Activated CD4-positive, CD25-positive, alpha-beta regulatory T cell treated with anti-CD3 and anti-CD28 coated beads, Interleukin-2, amount 50 U/mL, for 16 hours (primary cell): ENCODE measurements at regions not wholly inside any gene's neighbourhood (a gene's known extent, or its start where the extent isn't known, plus 50 kb on each side); places are given as distances from the start of the nearest gene placed in this dataset.
"Not testable (repeated sequence)": the region's sequence is repeated elsewhere in the genome, so short reads cannot be mapped to it uniquely, and the experiment has no call there.

Experiments
- DNase-seq: peaks from one replicate; pipeline ENCODE4 v3.0.0-alpha.2; 2020; ENCODE audit warnings: low read depth, low spot score

DNA sequence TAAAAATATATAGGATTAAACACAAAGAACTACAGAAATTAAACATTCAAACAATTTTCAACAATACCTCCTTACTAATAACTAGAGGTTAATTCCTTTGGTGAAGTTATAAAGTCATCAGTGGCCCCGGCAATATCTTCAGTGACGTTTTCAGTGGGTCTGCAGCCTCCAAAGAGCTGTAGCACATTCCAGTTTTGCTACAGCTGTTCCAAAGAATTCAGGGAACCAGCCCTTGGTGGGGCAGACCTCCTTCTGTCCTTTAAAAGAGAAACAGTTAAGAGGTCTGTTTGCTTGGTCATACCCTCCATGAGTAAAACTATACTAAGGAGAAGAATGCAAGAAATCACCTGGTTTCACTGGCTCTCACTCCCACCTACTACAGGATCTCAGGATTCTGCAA, 99.2 kb upstream of the ZDHHC17 start:
- DNase-seq, result no peak

DNA sequence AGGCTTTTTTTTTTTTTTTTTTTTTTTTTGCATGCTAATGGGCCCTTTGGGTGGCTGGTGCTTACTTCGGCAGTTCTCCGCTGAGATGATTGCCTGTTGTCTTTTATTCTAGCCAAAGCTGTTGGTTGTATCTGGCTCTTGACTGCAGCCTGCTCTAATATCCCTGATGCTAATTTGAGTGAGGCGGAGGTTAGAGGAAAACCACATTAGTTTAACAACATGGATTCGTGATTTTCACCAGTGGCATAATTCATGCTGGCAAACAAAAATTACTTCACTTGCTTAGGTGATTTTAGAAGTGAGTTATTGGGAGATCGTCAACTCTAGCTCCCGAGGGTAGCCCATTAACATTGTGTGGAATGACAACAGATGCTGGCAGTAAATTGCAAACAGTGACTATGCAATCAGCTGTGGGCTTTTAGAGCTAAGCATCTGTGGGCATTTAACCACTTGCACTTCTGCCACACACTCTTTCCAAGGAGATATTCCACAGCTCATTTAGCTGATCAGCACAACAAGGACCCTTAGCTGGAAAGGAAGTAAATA, 97.6 kb upstream of the ZDHHC17 start:
- no peak for DNase-seq

DNA sequence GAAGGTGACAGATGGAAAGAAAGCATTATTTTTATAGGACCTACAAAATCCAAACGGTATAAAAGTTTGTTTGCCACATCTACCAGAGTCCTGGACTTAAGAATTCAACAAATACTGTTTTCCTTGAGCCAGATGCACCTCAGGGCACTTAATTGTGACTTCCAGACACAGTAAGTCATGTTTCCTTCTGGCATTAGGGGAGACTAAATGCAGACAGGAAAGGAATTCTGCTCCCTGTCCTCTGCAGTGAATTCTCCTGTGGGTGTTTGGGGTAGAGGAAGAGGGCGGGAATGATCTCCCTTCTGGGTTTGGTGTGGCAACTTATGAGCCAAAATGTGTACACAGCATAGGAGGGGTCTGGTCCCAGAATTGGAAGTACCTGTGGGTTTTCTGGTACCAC, 93.9 kb upstream of the ZDHHC17 start:
- no peak for DNase-seq

DNA sequence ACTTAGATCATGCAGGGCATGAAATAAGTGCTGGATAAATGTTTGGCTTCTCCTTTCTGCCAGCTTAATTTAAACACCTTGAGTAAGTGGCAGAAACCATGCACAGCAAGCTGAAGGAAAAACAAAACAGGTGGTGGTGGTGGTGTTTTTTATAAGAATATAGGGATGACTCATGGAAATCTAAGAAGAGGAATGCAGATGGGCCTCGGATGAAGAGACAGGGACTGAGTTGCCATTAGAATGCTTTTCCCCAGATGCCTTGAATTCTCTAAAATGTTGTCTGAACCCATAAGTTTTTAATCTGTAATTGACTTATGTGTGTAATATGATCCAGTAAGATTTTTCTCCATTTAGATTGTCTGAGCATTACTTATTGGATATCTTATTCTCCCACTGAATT, 93.1 kb upstream of the ZDHHC17 start:
- no peak for DNase-seq

DNA sequence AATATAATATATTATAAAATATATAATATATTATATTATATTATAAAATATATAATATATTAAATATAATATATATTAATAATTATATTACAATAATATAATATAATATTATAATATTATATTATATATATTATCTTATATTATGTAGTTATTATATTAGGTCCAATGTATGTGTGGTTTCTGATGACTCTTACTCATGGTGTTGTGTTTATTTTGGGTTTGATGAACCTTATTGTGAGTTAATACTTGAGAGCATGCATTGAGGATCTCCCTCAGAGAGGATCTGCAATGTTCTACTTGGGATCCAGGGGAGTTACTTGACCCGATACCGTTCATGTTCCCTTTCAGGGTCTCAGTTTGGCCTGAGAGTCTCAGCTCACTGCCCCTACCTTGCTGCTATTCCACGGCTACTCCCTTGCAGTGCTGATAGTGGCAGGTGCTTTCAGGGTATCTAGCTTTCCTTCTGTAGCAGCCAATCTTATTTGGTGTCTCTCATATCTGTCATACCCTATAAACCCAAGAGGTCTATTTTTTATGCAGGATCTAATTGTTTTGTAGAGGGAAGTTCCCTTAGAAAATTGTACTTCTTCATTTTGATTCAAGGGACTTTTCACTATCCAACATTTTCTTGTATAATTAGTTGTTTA, 89.1 kb upstream of the ZDHHC17 start:
- no peak for DNase-seq

DNA sequence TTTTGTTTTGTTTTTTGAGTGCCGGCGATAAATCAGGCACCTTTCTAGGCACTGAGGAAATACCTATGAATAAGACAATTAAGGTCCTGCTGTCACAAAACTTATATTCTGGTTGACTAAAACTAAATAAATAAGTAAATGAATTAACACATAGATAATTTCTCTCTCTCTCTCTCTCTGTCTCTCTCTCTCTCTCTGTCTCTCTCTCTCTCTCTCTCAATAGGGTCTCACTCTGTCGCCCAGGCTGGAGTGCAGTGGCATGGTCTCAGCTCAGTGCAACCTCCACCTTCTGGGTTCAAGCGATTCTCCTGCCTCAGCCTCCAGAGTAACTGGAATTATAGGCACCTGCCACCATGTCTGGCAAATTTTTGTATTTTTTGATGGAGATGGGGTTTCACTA, 87.7 kb upstream of the ZDHHC17 start:
- DNase-seq, result not testable (repeated sequence)

DNA sequence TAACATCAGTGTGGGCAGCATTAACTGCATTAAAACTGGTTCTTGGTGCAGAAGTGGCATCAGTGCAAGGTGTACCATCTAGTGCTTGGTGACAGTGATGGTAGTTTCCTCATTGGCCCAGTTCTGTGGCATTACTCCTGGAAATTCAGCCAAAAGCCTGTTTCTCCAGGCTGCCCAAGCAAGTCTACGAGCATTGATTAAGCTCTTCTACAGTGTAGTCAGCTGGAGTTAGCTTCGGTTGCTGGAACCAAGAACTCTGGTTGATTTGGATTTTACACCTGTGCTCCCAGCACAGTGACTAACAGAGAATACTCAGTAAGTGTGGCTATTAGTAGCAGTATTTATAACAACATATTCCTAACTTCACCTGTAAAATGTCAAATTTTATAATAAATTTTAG, 84.9 kb upstream of the ZDHHC17 start:
- no peak for DNase-seq

DNA sequence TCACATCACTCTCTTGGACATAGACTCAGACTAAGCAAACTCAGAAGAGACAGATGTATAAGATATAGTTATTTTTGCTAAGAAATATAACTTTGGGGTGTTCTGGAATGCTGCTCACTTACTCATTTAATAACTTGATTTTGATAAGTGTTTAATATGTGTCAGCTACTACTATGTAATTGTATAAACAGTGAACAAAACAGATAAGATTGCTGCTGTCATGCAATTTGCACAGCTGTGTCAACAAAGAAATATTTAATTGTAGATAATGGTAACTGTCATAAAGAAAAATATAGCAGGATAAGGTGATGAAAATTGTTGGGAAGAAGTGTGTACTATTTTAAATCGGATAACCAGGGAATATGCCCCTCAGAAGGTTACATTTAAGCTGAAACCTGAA, 84.1 kb upstream of the ZDHHC17 start:
- no peak for DNase-seq

DNA sequence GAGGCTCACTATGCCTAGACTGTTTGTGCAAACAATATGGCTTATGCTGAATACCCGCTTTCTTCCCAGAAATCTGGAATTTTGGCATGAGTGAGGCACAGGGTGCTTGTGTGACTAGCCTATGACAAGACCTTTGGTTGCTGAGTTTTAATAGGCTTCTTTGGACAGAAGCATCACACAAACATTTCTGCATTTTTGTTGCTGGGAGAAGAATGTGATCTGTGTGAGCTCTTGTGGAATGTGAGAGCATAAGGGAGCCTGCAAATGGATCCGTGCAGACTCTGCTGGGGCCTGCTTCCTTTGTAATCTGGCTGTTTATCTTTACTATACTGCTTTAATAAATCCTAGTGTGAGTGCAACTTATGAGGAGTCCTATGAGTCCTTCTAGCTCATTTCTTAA, 83.0 kb upstream of the ZDHHC17 start:
- DNase-seq, result no peak

DNA sequence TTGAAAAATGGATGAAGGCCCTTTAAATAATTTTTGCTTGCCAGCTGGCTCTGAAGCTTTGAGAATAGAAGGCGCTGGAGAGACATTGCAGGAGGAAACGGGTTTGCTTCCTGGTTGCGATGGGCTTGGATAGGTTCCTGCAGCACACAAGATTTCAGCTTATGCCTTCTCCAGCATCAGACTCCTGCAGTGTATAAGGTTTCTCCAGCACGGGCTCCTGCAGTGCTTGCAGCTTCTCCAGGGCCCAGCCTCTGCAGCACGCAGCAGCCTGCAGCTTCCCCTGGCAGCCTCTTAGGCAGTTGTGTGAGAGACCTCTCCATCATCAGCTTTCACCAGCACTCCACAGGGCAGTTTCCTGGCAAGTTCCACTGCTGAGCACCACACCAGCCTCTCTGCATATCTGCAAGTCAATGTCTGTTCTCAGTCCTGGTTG, 78.7 kb upstream of the ZDHHC17 start:
- DNase-seq, result no peak

DNA sequence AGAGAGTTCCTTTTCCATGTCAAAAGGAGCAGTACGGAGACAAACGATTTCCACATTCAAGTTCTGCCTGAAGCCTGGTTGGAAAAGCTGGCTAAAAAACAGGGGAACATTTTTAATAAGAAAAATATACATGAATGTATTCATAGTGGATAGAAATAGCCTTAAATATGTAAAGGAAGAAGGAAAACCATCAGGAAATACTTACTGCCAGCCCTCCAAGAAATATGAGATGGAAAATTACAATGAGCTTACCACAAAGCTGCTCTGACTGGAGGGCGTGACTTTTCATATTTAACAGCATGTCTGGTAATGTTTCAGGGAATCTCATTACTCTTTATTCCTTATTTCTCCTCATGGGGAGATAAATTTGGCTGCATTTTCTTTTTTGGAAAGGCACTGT, 75.9 kb upstream of the ZDHHC17 start:
- no peak for DNase-seq

DNA sequence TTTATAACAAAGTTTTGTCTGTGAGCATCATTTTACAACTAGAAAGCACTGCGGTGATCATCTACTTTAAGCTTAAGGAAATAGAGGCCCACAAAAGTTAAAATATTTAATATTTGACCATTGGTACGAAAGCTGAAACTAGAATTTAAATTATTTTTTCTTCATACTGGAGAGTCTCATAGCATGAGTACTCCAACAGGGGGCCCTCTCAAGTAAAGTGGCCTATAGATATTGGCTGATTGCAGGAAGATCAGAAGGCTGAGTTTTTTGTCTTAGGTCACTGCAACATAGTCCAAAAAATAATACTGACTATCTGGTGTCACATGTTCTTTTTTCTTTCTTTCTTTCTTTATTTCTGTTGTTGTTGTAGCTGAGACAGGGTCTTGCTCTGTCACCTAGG, 75.3 kb upstream of the ZDHHC17 start:
- DNase-seq, result no peak

DNA sequence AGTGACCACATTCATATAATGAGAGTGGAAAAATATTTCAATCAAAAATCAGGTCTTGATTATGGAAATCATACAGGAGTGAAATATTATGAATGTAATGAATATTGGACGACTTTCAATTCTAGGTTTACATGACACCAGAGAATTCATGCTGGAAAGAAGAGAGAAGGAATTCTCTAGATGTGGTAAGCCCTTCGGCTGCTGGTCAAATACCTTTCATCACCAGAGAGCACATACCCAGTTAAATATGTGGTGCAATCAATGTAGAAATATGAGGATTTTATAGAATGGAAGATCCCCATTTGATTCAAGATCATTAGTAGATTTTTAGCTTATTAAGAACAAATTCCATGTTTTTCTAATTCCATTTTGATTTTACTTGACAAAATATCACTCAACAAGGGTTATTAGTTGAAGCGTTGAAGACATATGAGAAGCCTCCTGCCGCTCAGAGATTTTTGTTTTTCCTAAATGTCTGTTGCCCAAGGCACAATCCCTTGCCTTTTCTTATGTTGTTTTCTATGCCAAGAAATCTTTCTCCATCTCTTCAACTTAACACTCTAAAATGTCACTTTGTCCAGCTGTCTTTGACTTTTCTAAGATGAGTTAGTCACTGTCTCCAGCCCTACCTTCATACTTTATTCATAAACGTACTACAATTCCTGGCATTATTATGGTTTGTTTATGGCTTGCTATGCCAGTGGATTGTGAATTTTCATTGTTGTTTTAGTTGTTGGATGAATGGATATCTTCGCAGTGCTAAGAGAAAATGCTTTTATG, 72.8 kb upstream of the ZDHHC17 start:
- no peak for DNase-seq

DNA sequence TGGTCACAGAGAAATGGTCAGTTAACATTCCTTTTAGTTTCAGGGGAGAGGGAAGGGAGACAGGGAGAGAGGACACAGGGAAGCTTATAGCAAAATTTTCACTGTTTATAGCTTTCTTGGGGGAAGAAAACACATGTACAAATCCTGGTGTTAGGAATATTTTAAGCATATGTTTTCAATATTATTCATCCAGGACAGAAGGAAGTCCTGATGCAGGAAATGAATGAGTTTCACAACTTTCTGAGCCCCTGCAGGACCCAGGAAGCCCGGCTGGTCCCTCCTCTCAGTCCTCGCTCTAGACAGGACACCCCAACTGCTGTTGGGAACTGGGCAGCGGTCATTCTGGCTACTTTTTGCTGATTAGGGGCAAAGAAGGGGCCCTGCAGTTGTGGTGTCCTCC, 71.1 kb upstream of the ZDHHC17 start:
- DNase-seq, result no peak

DNA sequence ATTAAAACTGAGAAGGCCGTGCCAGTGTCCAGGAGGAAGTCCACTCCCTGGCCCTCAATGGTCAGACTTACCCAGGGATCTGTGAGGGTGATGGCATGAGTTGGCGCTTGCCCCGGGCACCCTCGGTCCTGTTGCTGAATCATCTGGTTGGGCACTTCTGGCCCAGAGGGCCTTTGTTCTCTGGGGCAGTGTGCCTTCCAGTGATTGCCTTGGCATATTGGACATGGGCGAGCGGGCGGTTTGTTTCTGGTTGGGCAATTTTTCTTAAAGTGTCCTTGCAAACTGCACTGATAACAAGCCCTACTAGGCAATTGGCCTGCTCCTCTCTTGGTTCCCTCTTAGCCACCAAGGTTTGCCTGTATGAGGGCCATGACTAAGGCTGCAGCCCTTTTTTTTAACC, 69.5 kb upstream of the ZDHHC17 start:
- no peak for DNase-seq

DNA sequence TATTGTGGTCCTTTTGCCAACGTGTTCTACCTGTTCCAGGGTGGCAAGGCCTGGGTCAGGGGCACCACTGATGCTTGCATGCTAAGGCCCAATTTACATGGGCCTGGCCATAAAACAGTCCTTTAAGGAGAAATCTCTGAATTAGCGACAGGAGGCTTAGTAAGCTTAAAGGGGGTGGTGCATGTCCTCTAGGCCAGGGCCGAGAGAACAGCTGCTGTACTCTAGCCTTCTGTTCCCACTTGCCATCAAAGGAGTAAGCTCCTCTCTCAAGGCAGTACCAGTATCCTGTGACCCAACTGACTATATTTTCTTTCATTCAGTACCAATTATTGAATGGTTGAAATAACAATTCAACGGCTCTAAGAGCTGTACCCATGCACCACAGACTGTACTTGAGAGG, 67.7 kb upstream of the ZDHHC17 start:
- DNase-seq, result no peak

DNA sequence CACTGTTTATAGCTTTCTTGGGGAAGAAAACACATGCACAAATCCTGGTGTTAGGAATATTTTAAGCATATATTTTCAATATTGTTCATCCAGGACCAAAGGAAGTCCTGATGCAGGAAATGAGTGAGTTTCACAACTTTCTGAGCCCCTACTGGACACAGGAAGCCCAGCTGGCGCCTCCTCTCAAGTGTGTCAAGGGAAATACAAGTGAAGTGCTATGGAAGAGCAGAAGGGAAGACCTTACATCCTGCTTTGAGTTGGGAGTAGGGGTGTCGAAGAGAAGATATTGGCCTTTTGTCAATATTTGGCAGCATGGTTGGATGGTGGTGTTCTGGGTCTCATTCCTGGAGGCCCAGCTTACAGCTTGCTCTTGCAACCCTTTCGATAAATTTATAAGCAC, 66.1 kb upstream of the ZDHHC17 start:
- DNase-seq, result no peak

DNA sequence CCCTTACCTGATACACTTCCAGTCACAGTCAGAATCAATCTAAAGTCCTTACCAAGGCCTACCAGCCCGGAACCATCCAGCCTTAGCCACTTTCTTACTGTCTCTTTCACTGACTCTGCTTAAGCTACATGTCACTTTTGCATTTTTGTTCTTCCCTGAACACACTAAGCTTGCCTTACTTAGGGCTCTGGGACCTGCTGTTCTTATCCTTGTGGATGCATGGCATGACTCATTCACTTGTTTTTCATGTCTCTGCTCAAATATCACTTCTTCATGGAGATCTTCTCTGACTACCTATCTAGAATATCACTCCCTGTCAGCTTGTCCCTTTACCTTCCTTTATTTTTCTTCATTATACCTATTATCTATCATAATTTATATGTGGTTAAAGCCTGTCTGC, 65.6 kb upstream of the ZDHHC17 start:
- DNase-seq, result no peak

DNA sequence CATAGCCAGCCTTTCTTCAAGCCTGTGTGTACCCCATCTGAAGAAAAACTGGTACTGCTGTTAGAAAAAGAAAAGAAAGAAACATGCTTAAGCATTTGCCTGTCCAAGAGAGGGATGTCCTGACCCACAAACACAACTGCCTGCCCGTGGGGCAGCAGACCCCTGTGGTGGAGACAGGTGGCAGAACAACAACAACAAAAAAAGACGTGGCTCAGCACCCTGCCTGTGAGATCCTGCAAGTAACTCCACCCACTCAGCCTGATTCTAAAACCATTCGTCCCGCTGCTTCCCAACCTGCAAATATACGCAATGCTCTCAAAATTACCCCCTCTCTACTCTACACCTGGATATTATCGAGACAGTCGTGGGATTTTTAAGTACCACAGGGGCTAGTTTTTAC, 64.9 kb upstream of the ZDHHC17 start:
- DNase-seq, result no peak

DNA sequence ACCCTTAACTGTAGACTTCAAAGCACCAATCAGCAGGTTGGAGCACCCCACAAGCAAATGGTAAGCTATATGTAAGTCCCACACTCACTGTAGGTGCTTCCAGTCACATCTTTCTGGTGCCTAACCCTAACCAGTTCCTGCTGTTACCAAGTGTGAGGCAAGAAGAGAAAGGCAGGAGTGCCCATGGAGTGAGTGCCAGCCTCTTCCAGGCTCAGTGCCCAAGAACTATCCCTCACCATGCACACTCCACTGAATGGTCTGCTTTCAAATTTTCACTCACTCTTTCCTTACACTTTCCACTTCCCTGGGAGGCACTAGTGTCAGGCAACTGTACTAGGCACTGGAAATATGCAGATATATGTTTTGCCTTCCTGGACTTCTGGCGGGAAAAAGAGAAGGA, 62.2 kb upstream of the ZDHHC17 start:
- no peak for DNase-seq

DNA sequence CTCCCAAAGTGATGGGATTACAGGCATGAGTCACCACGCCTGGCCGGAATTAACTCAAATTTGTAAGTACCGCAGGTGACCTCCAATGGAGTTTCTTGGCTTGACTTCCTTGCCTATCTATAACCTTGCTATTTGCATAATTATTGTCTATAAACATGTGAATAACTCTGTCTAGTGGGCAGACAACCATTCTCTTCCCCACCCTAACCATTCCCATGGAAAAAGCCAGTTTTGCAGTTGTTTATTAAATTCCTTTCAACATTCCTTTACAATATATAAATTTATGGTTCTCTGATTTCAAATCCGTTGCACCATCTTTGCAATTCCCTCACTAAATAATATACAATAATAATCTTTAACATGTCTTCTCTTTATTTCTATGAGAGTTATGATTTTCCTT, 61.0 kb upstream of the ZDHHC17 start:
- DNase-seq, result no peak

DNA sequence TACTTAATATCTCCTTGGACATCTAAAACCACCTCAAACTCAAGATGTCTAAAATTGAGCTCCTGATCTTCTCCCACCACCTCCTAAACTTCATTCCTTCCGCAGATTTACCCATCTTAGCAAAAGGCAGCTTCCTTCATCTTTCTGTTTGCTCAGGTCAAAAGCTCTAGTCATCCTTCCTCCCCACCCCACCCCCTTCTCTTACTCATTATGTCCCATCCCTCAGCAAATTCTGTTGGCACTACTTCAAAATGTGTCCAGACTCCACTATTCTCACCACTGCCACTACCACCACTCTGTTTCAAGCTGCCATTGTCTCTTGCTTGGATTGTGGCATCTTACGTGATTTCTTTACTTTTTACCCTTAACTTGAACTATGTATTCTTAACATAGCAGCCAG, 59.2 kb upstream of the ZDHHC17 start:
- no peak for DNase-seq

DNA sequence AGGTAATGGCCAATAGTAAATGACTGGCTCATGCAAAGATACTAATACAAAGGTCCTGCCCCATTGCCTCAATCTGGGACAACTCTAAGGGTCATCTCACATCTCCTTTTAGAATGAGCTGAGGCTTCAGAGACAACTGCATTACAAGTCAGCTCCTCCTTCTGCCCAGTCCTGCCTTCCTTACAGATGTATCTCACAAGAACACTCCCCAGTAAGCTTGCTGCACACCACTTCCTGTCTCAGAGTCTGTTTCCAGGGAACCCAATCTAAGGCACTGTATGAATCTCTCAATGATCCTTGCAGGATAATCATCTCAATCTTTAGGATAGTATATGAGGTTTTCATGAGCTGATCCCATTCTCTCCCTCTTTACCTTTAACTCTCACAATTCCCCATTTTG, 57.8 kb upstream of the ZDHHC17 start:
- DNase-seq, result no peak
